ENCODE measurements at regions not wholly inside any gene's neighbourhood (a gene's known extent, or its start where the extent isn't known, plus 50 kb on each side); places are given as distances from the start of the nearest gene placed in this dataset.

- H3K4me1 ChIP-seq = no peaks in the 10 kb centered on the region
- H3K27me3 ChIP-seq = no peaks in the 10 kb centered on the region
- H3K36me3 ChIP-seq = no peaks in the 10 kb centered on the region
- no peak overlapping the region for H3K27ac ChIP-seq
- no peak for DNase-seq (ENCODE audit: low spot score)
- no peak overlapping the region for H3K4me3 ChIP-seq
- H3K9me3 ChIP-seq = no peaks in the 10 kb centered on the region
- TF ChIP-seq CTCF (IDR thresholded peaks at IDR 0.05) = peak; percentile 56 to 81
Measured at GRCh38 chr18:43571078-43571689, 293.9 kb upstream of the SYT4 start.

GRCh38 chr18:43572163-43572562 is 294.9 kb upstream of the SYT4 start:
- no peak for DNase-seq (ENCODE audit: low spot score)
- H3K36me3 ChIP-seq = no peaks in the 10 kb centered on the region
- H3K4me1 ChIP-seq = no peaks in the 10 kb centered on the region
- no peaks in the 10 kb centered on the region for H3K27me3 ChIP-seq
- H3K27ac ChIP-seq = no peak overlapping the region
- TF ChIP-seq CTCF (IDR thresholded peaks at IDR 0.05) = no peak
- no peaks in the 10 kb centered on the region for H3K9me3 ChIP-seq
- H3K4me3 ChIP-seq = no peak overlapping the region

GRCh38 chr18:43574974-43575373 is 297.7 kb upstream of the SYT4 start:
- DNase-seq (ENCODE audit: low spot score) = no peak
- TF ChIP-seq CTCF (IDR thresholded peaks at IDR 0.05) = no peak
- no peak overlapping the region for H3K27ac ChIP-seq
- no peaks in the 10 kb centered on the region for H3K36me3 ChIP-seq
- no peaks in the 10 kb centered on the region for H3K9me3 ChIP-seq
- H3K4me3 ChIP-seq = no peak overlapping the region
- peaks cover 0 to 6% of the 10 kb centered on the region in 2 donors for H3K4me1 ChIP-seq
- H3K27me3 ChIP-seq = no peaks in the 10 kb centered on the region

- Histone ChIP-seq H3K4me1 (peaks cover 0 to 6% of the 10 kb centered on the region in 2 donors), H3K36me3 (no peaks in the 10 kb centered on the region), H3K9me3 (no peaks in the 10 kb centered on the region), H3K27me3 (no peaks in the 10 kb centered on the region), H3K27ac (no peak overlapping the region), H3K4me3 (no peak overlapping the region)
- TF ChIP-seq CTCF (IDR thresholded peaks at IDR 0.05) = no peak
- DNase-seq (ENCODE audit: low spot score) = no peak
Measured at GRCh38 chr18:43578211-43578610, 300.9 kb upstream of the SYT4 start.

- Histone ChIP-seq H3K36me3 (no peaks in the 10 kb centered on the region), H3K27me3 (no peaks in the 10 kb centered on the region), H3K9me3 (no peaks in the 10 kb centered on the region), H3K4me1 (peaks cover 0 to 6% of the 10 kb centered on the region in 2 donors), H3K27ac (no peak overlapping the region), H3K4me3 (no peak overlapping the region)
- DNase-seq (ENCODE audit: low spot score) = no peak
- TF ChIP-seq CTCF (IDR thresholded peaks at IDR 0.05) = no peak
Measured at GRCh38 chr18:43578706-43579105, 301.4 kb upstream of the SYT4 start.

- Histone ChIP-seq H3K9me3 (no peaks in the 10 kb centered on the region), H3K4me1 (peaks cover 0 to 6% of the 10 kb centered on the region in 2 donors), H3K4me3 (no peak overlapping the region), H3K27me3 (no peaks in the 10 kb centered on the region), H3K36me3 (no peaks in the 10 kb centered on the region), H3K27ac (no peak overlapping the region)
- TF ChIP-seq CTCF (IDR thresholded peaks at IDR 0.05) = no peak
- DNase-seq (ENCODE audit: low spot score) = no peak
Measured at GRCh38 chr18:43581936-43582519, 304.7 kb upstream of the SYT4 start.

All from right atrium auricular region (tissue), 2 donors.